Calu3 (cell line): ENCODE measurements at regions not wholly inside any gene's neighbourhood (a gene's known extent, or its start where the extent isn't known, plus 50 kb on each side); places are given as distances from the start of the nearest gene placed in this dataset.

Experiments
- BruUV-seq: library from RNA; stranded (reverse); fragments of 400-500 nt; replicated peaks from 2 replicates; lab custom pipeline; 2021; lab: Mats Ljungman, UMichigan
- CTCF ChIA-PET: fragments of 300-600 bp; sonication (Branson Sonifier 250); formaldehyde crosslinking; loops from one replicate; lab custom pipeline; 2022; ENCODE audit warnings: antibody characterized with exemption; lab: Charles Lee
- DNase-seq: peaks from one replicate; pipeline ENCODE4 v3.0.0; 2022
- H3K27ac Mint-ChIP-seq: one replicate; pipeline ENCODE4 v1.8.0; 2022; ENCODE audit warnings: mixed read lengths; ENCODE audit not compliant: unreplicated experiment
- H3K27me3 Mint-ChIP-seq: one replicate; pipeline ENCODE4 v1.8.0; 2022; ENCODE audit warnings: mixed read lengths; ENCODE audit not compliant: unreplicated experiment
- H3K36me3 Mint-ChIP-seq: one replicate; pipeline ENCODE4 v1.8.0; 2022; ENCODE audit warnings: mild to moderate bottlenecking, moderate library complexity, mixed read lengths; ENCODE audit not compliant: insufficient read depth, unreplicated experiment
- H3K4me1 Mint-ChIP-seq: one replicate; pipeline ENCODE4 v1.8.0; 2022; ENCODE audit warnings: mild to moderate bottlenecking, low read depth, mixed read lengths; ENCODE audit not compliant: unreplicated experiment
- H3K4me3 Mint-ChIP-seq: one replicate; pipeline ENCODE4 v1.8.0; 2022; ENCODE audit warnings: mild to moderate bottlenecking, low read depth, moderate library complexity, mixed read lengths; ENCODE audit not compliant: unreplicated experiment
- H3K9me3 Mint-ChIP-seq: one replicate; pipeline ENCODE4 v1.8.0; 2022; ENCODE audit warnings: low read depth, mixed read lengths; ENCODE audit not compliant: unreplicated experiment
- intact Hi-C: fragments of 100-400 bp; cut with micrococcal nuclease; formaldehyde crosslinking; loops from one replicate; pipeline ENCODE4 v1.10.0; 2022; ENCODE audit not compliant: unreplicated experiment
- TF ChIP-seq, protein P1 (sequence below): fragments of 200-600 bp; IDR thresholded peaks from one replicate; pipeline ENCODE4 v1.8.0; 2022; ENCODE audit warnings: antibody characterized with exemption; ENCODE audit not compliant: unreplicated experiment

DNA sequence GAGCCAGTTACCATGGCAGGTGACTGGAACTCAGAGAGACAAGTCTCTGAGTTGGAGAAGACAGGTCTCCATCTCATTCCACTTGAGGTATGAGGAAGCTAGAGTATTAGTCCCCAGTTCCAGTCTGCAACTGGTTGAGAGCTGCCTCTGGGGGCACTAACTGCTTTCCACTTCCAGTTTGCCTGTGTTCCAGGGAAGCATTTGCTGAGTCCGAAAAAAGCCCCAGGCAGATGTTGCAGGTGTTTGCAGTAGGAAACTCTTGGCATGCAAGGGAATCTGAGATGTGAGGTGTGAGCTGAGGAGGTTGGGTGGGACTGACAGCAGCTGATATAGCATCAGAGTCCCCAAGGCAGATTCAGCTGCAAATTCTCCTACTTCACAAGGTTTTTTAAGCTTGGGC lies 272.2 kb upstream of the CASK start:
- Mint-ChIP-seq H3K9me3 (peaks cover 4% of the 10 kb centered on the region), H3K36me3 (no peaks in the 10 kb centered on the region), H3K27ac (no peak overlapping the region), H3K4me1 (no peaks in the 10 kb centered on the region), H3K27me3 (no peaks in the 10 kb centered on the region), H3K4me3 (no peak overlapping the region)
- no TSS peak for BruUV-seq
- no peak for DNase-seq
- TF ChIP-seq, protein P1, sequence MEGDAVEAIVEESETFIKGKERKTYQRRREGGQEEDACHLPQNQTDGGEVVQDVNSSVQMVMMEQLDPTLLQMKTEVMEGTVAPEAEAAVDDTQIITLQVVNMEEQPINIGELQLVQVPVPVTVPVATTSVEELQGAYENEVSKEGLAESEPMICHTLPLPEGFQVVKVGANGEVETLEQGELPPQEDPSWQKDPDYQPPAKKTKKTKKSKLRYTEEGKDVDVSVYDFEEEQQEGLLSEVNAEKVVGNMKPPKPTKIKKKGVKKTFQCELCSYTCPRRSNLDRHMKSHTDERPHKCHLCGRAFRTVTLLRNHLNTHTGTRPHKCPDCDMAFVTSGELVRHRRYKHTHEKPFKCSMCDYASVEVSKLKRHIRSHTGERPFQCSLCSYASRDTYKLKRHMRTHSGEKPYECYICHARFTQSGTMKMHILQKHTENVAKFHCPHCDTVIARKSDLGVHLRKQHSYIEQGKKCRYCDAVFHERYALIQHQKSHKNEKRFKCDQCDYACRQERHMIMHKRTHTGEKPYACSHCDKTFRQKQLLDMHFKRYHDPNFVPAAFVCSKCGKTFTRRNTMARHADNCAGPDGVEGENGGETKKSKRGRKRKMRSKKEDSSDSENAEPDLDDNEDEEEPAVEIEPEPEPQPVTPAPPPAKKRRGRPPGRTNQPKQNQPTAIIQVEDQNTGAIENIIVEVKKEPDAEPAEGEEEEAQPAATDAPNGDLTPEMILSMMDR = no peak
- CTCF ChIA-PET = no interaction called here
- intact Hi-C loops = no loop called here

DNA sequence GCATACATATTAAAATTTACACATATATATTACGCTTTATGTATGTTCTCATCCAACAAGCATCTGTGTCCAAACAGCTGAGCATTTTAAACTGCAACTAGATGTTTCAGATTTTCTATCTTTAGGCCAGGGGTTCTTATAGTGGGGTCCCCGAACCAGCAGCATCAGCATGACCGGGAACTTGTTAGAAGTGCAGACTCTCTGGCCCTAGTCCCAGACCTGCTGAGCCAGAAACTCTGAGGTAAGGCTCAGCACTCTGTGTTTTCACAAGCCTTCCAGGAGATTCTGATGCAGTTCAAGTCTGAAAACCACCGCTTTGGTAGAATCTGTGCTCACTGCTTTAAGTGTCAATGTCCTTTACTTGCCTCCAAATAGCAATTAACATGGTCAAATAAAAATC lies 266.2 kb upstream of the CASK start:
- Mint-ChIP-seq H3K9me3 (peaks cover 2% of the 10 kb centered on the region), H3K27me3 (no peaks in the 10 kb centered on the region), H3K36me3 (no peaks in the 10 kb centered on the region), H3K27ac (no peak overlapping the region), H3K4me1 (no peaks in the 10 kb centered on the region), H3K4me3 (no peak overlapping the region)
- intact Hi-C loops = no loop called here
- TF ChIP-seq, protein P1 = no peak
- no peak for DNase-seq
- CTCF ChIA-PET = no interaction called here
- BruUV-seq = no TSS peak

DNA sequence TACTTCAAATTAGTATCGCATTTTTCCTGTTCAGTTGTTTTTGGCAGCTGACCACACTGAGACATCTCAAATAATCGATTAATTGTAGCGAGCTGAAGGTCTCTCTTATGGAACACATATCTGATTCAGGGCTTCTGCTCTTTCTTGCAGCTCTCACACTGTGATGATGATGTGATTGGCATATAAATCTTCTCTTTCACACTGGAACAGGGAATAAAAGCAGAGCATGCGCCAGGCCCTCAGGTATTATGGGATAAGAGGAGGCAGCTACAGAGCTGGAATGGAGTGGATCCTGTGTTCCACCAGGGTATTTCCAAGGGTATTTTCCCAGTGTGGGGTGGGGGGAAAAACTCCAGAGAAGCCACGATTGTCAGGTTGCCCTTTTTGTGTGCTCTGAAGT lies 265.4 kb upstream of the CASK start:
- no TSS peak for BruUV-seq
- H3K9me3 Mint-ChIP-seq = peaks cover 2% of the 10 kb centered on the region
- H3K27me3 Mint-ChIP-seq = no peaks in the 10 kb centered on the region
- DNase-seq = no peak
- no peak overlapping the region for H3K27ac Mint-ChIP-seq
- intact Hi-C loops = no loop called here
- no peaks in the 10 kb centered on the region for H3K36me3 Mint-ChIP-seq
- H3K4me1 Mint-ChIP-seq = no peaks in the 10 kb centered on the region
- CTCF ChIA-PET = no interaction called here
- TF ChIP-seq, protein P1 = no peak
- H3K4me3 Mint-ChIP-seq = no peak overlapping the region

DNA sequence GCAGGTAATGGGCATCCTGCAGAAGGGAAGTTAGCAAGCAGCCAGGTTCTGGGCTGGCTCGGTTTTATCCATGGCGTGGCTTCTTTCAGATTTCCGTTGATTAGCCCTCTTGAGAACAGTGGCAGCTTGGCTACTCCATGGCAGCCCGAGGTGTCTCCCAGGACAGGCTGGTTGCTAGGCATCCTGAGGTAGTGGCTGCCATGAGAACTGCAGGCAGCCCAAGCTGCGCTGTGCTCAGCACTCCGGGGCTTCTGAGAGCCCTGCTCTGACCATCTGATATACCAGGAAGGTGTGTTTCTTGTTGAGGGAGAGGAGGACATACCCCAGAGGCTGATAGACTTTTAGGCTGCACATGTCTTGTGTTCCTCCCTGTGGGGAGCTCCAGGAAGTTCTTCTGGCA lies 253.4 kb upstream of the CASK start:
- Mint-ChIP-seq H3K4me1 (no peaks in the 10 kb centered on the region), H3K4me3 (no peak overlapping the region), H3K27ac (no peak overlapping the region), H3K9me3 (no peaks in the 10 kb centered on the region), H3K27me3 (no peaks in the 10 kb centered on the region), H3K36me3 (no peaks in the 10 kb centered on the region)
- intact Hi-C loops = no loop called here
- CTCF ChIA-PET = no interaction called here
- TF ChIP-seq, protein P1 = no peak
- BruUV-seq = no TSS peak
- no peak for DNase-seq
